SH-SY5Y (cell line): ENCODE measurements at regions not wholly inside any gene's neighbourhood (a gene's known extent, or its start where the extent isn't known, plus 50 kb on each side); places are given as distances from the start of the nearest gene placed in this dataset.

Experiments
- GATA2 ChIP-seq: IDR thresholded peaks from 2 replicates; pipeline ENCODE4 v1.6.1; 2011; ENCODE audit warnings: mild to moderate bottlenecking, low read depth, low read length
- GATA3 ChIP-seq: IDR thresholded peaks from 2 replicates; pipeline ENCODE4 v1.6.1; 2011; ENCODE audit warnings: low read depth, mild to moderate bottlenecking, low read length, moderate library complexity

DNA sequence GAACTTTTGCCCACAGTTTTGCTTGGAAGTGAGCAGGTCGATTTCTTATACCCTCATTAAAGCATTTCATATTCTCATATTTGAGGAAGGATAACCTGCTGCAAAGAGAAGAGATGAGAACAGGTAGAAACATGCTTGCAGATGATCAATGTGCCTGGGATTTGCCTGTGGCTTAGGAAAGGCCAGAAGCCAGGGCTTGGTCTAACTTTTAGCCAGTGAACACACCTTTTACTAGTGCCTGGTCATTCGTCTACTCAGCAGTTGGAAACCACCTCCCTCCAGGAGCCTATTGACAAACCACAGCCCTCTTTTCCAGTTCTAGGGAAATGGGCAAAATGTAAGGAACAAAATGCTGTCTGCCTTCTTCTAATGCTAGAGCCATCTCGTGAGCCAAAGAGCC, 518.3 kb downstream of the ADRA2A start:
- TF ChIP-seq GATA2 (no peak), GATA3 (no peak)
